Suprapubic skin (tissue), 4 donors: ENCODE measurements at regions not wholly inside any gene's neighbourhood (a gene's known extent, or its start where the extent isn't known, plus 50 kb on each side); places are given as distances from the start of the nearest gene placed in this dataset.

ENCODE experiments used
- CTCF ChIP-seq, 2 donors: fragments of 200-600 bp in 1 of 2; fragments of 450-650 bp in 1 of 2; sonication (generic) in 1 of 2; IDR thresholded peaks; one replicate each; pipeline ENCODE4 v1.5.1; 2016 to 2019; ENCODE audit warnings: antibody characterized with exemption in 2 of 2, mild to moderate bottlenecking in 1 of 2, moderate library complexity in 1 of 2
- EP300 ChIP-seq: sonication (generic); formaldehyde crosslinking; IDR thresholded peaks from one replicate; pipeline ENCODE4 v1.6.1; 2017; ENCODE audit warnings: antibody characterized with exemption
- POLR2A ChIP-seq, 2 donors: fragments of 450-650 bp; IDR thresholded peaks; one replicate each; pipeline ENCODE4 v1.6.1; 2017; ENCODE audit warnings: antibody characterized with exemption in 2 of 2, mild to moderate bottlenecking in 2 of 2, moderate library complexity in 2 of 2
- POLR2AphosphoS5 ChIP-seq, 3 donors: sonication (generic); formaldehyde crosslinking; IDR thresholded peaks; one replicate each; pipeline ENCODE4 v1.6.1; 2017; ENCODE audit warnings: antibody characterized with exemption in 3 of 3

- TF ChIP-seq CTCF (IDR thresholded peaks at IDR 0.05): no peak
- no peak for TF ChIP-seq POLR2A (IDR thresholded peaks at IDR 0.05)
- no peak for TF ChIP-seq EP300
- TF ChIP-seq POLR2AphosphoS5 (IDR thresholded peaks at IDR 0.05): no peak
Measured at GRCh38 chr6:133827766-133828165, 61.1 kb upstream of the TCF21 start.
